Upper lobe of left lung (tissue), 6 donors: ENCODE measurements at regions not wholly inside any gene's neighbourhood (a gene's known extent, or its start where the extent isn't known, plus 50 kb on each side); places are given as distances from the start of the nearest gene placed in this dataset.

Experiments used
- ATAC-seq, 2 donors: fragments of 200-7000 bp; cut with Tn5 transposase; one replicate each; pipeline ENCODE4 v1.9.1; 2022; ENCODE audit warnings: mild to moderate bottlenecking in 2 of 2, moderate library complexity in 2 of 2; ENCODE audit not compliant: low FRiP score in 2 of 2
- DNase-seq, 2 donors: peaks; one replicate each; pipeline ENCODE4 v3.0.0-alpha.2; 2019 to 2020
- H3K27ac ChIP-seq, 4 donors: fragments of 200-600 bp; sonication (generic); one replicate each; pipeline ENCODE4 v1.5.1; 2016 to 2019
- H3K27me3 ChIP-seq, 4 donors: fragments of 200-600 bp; sonication (generic); one replicate each; pipeline ENCODE4 v1.5.1; 2017 to 2019
- H3K36me3 ChIP-seq, 4 donors: fragments of 200-600 bp; sonication (generic); one replicate each; pipeline ENCODE4 v1.5.1; 2016 to 2019
- H3K4me1 ChIP-seq, 4 donors: fragments of 200-600 bp; sonication (generic); one replicate each; pipeline ENCODE4 v1.5.1; 2018 to 2019
- H3K4me3 ChIP-seq, 4 donors: fragments of 200-600 bp; sonication (generic); one replicate each; pipeline ENCODE4 v1.5.1; 2017 to 2019; ENCODE audit warnings: mild to moderate bottlenecking in 2 of 4, moderate library complexity in 1 of 4
- H3K9me3 ChIP-seq, 4 donors: fragments of 200-600 bp; sonication (generic); one replicate each; pipeline ENCODE4 v1.5.1; 2018 to 2019
- EP300 ChIP-seq, 4 donors: sonication (generic); formaldehyde crosslinking; IDR thresholded peaks; one replicate each; pipeline ENCODE4 v1.5.1; 2017; ENCODE audit warnings: antibody characterized with exemption in 4 of 4, control low read depth in 2 of 4
- POLR2A ChIP-seq, 4 donors: fragments of 450-650 bp; IDR thresholded peaks; one replicate each; pipeline ENCODE4 v1.5.1; 2016 to 2017; ENCODE audit warnings: antibody characterized with exemption in 4 of 4, mild to moderate bottlenecking in 2 of 4
- POLR2AphosphoS5 ChIP-seq, 2 donors: sonication (generic); formaldehyde crosslinking; IDR thresholded peaks; one replicate each; pipeline ENCODE4 v1.5.1; 2017; ENCODE audit warnings: antibody characterized with exemption in 2 of 2
- WGBS, 2 donors: methylation state at CpG; one replicate each; pipeline ENCODE4 v1.1.5; 2017 to 2018; 5-methylcytosine and 5-hydroxymethylcytosine counted together
- TF ChIP-seq, protein P1 (sequence below), 6 experiments: fragments of 450-650 bp in 4 of 6; fragments of 200-600 bp in 2 of 6; sonication (generic) in 2 of 6; IDR thresholded peaks; one replicate each; pipeline ENCODE4 v1.5.1; 2016 to 2019; ENCODE audit warnings: antibody characterized with exemption in 6 of 6
- donor health status: DM: no; HTN: no; CAD: no; lungs with moderate emphysema.
- donor health status: DM: no; HTN: yes; CAD: no; lungs with severe emphysema.

DNA sequence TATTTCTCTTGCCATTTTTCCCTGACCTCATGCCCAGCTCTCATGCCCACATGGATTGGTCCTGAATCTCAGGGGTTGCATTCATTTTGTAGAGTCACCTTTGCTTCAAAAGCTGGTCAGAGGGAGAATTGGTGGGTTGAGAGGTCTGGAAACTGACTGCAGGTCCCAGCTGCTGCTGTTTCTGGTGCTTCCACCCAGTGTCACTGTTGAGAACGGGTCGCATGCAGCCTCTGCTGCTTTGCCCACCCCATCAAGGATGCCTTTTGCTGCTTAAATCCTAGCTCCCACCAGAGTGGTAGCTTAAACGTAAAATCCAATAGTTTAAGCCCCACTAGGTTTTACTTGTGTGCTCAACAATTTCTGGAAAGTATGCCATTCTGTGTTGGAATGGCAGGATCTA is 211.4 kb upstream of the TSHZ2 start:
- WGBS, 2 donors, result 79 to 89% methylated on average over 3 of the region's 3 CpGs
- H3K4me1 ChIP-seq, result no peaks in the 10 kb centered on the region
- H3K27ac ChIP-seq, result no peak overlapping the region
- H3K27me3 ChIP-seq, result no peaks in the 10 kb centered on the region
- H3K9me3 ChIP-seq, result no peaks in the 10 kb centered on the region
- TF ChIP-seq EP300 (IDR thresholded peaks at IDR 0.05) (no peak), POLR2A (IDR thresholded peaks at IDR 0.05) (no peak), POLR2AphosphoS5 (IDR thresholded peaks at IDR 0.05) (no peak)
- TF ChIP-seq, protein P1, sequence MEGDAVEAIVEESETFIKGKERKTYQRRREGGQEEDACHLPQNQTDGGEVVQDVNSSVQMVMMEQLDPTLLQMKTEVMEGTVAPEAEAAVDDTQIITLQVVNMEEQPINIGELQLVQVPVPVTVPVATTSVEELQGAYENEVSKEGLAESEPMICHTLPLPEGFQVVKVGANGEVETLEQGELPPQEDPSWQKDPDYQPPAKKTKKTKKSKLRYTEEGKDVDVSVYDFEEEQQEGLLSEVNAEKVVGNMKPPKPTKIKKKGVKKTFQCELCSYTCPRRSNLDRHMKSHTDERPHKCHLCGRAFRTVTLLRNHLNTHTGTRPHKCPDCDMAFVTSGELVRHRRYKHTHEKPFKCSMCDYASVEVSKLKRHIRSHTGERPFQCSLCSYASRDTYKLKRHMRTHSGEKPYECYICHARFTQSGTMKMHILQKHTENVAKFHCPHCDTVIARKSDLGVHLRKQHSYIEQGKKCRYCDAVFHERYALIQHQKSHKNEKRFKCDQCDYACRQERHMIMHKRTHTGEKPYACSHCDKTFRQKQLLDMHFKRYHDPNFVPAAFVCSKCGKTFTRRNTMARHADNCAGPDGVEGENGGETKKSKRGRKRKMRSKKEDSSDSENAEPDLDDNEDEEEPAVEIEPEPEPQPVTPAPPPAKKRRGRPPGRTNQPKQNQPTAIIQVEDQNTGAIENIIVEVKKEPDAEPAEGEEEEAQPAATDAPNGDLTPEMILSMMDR (IDR thresholded peaks at IDR 0.05), result no peak
- no peaks in the 10 kb centered on the region for H3K36me3 ChIP-seq
- H3K4me3 ChIP-seq, result no peak overlapping the region
- no peak for ATAC-seq
- DNase-seq, result no peak

DNA sequence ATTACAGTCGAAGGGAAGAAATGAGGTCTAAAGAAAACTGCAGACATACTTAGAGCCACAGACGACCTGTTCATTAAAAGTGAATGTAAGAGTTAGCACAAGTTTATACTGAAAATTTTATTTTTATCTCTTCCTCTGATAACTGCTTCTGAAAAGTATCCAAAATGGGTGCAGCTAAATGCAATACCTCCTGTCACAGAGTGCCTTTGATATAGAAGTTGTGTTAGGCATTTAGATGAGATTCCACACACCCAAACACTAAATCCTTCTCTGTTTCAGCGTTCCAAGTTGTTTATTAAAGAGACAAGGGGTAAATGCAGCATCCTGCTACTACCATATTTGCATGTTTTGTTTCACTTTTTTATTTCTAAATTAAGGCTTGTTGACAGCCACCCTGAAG is 214.7 kb upstream of the TSHZ2 start:
- ATAC-seq, result no peak
- DNase-seq, result no peak
- no peak overlapping the region for H3K27ac ChIP-seq
- WGBS, 2 donors, result 61 to 62% methylated on average over 3 of the region's 3 CpGs
- H3K9me3 ChIP-seq, result no peaks in the 10 kb centered on the region
- no peaks in the 10 kb centered on the region for H3K36me3 ChIP-seq
- TF ChIP-seq EP300 (IDR thresholded peaks at IDR 0.05) (no peak), POLR2A (IDR thresholded peaks at IDR 0.05) (no peak), POLR2AphosphoS5 (IDR thresholded peaks at IDR 0.05) (no peak)
- TF ChIP-seq, protein P1 (IDR thresholded peaks at IDR 0.05), result no peak
- H3K27me3 ChIP-seq, result no peaks in the 10 kb centered on the region
- no peak overlapping the region for H3K4me3 ChIP-seq
- no peaks in the 10 kb centered on the region for H3K4me1 ChIP-seq

DNA sequence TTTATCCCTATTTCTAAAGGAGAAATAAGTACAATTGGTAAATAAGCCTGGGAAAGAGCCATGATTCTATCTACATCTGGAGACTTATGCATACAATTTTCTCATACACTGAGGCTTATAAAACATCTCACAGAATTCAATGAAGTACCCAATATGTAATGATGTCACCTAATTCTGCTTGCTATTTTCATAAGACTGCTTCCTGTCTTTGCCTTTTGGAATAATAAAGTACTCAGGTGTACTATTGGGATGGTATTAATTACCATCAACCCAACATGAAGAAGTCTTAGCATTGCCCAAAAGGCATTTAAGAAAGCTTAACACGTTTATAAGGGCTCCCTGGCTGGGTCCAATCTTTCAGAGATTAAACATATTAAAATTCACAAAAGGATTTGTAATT is 216.4 kb upstream of the TSHZ2 start:
- no peak overlapping the region for H3K27ac ChIP-seq
- H3K36me3 ChIP-seq, result no peaks in the 10 kb centered on the region
- no peaks in the 10 kb centered on the region for H3K27me3 ChIP-seq
- ATAC-seq (no peak), DNase-seq (no peak)
- TF ChIP-seq POLR2A (IDR thresholded peaks at IDR 0.05), result no peak
- TF ChIP-seq EP300 (IDR thresholded peaks at IDR 0.05), result no peak
- no peak for TF ChIP-seq POLR2AphosphoS5 (IDR thresholded peaks at IDR 0.05)
- TF ChIP-seq, protein P1 (IDR thresholded peaks at IDR 0.05), result no peak
- H3K4me3 ChIP-seq, result no peak overlapping the region
- H3K9me3 ChIP-seq, result no peaks in the 10 kb centered on the region
- WGBS, 2 donors, result 40 to 50% methylated on average over 1 of the region's 1 CpG
- no peaks in the 10 kb centered on the region for H3K4me1 ChIP-seq

DNA sequence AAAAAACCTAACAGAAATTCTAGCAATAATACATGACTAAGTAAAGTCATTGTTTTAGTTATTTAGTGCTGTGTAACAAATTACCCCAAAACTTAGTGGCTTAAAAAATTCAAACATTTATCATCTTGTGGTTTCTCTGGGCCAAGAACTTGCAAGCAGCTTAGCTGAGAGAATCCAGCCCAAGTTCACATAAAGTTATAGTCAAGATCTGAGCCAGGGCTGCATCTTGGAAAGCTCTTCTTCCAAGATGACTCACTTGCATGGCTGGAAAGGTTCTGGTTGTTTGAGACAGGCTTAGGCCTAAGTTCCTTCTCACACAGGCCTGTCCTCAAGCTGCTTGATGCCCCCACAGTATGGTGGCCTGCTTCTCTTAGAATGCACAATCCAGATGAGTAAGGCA is 217.8 kb upstream of the TSHZ2 start:
- Histone ChIP-seq H3K9me3 (no peaks in the 10 kb centered on the region), H3K4me1 (no peaks in the 10 kb centered on the region), H3K36me3 (no peaks in the 10 kb centered on the region), H3K27ac (no peak overlapping the region), H3K27me3 (no peaks in the 10 kb centered on the region), H3K4me3 (no peak overlapping the region)
- DNase-seq (no peak), ATAC-seq (no peak)
- TF ChIP-seq POLR2AphosphoS5 (IDR thresholded peaks at IDR 0.05) (no peak), POLR2A (IDR thresholded peaks at IDR 0.05) (no peak)

DNA sequence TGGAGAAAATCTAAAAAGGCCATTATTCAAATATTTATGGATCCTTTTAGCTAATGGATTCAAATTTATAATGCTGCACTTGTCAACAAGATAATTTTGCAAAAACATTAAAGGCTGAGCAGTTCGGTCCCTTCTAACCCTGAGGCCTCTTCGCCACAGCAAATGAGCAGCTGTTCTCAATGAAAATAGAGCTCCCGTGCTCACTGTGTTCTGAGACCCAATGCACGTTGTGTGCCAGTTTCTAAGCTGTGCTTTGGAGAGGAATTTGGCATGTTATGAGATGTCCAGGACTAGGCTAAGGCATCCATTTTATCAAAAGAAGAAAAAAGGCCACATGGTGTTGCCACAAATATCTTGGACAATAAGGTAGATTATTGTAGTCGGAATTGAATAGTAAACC is 220.1 kb upstream of the TSHZ2 start:
- H3K27ac ChIP-seq, result no peak overlapping the region
- H3K27me3 ChIP-seq, result no peaks in the 10 kb centered on the region
- WGBS, 2 donors, result 84 to 86% methylated on average over 5 of the region's 5 CpGs
- H3K36me3 ChIP-seq, result no peaks in the 10 kb centered on the region
- DNase-seq, result no peak
- H3K9me3 ChIP-seq, result no peaks in the 10 kb centered on the region
- TF ChIP-seq EP300 (IDR thresholded peaks at IDR 0.05) (no peak), POLR2A (IDR thresholded peaks at IDR 0.05) (no peak), POLR2AphosphoS5 (IDR thresholded peaks at IDR 0.05) (no peak)
- TF ChIP-seq, protein P1 (IDR thresholded peaks at IDR 0.05), result no peak
- H3K4me3 ChIP-seq, result no peak overlapping the region
- ATAC-seq, result no peak
- no peaks in the 10 kb centered on the region for H3K4me1 ChIP-seq
